ENCODE measurements at regions not wholly inside any gene's neighbourhood (a gene's known extent, or its start where the extent isn't known, plus 50 kb on each side); places are given as distances from the start of the nearest gene placed in this dataset.
"Not testable (repeated sequence)": the region's sequence is repeated elsewhere in the genome, so short reads cannot be mapped to it uniquely, and the experiment has no call there.

GRCh38 chr20:22851679-22852346 lies 183.3 kb upstream of the SSTR4 start:
- not testable (repeated sequence) for DNase-seq; H3K4me1 ChIP-seq; H3K36me3 ChIP-seq (ENCODE audit: insufficient read depth in 1 of 2, low read depth in 1 of 2); H3K27ac ChIP-seq; H3K9me3 ChIP-seq; H3K4me3 ChIP-seq; H3K27me3 ChIP-seq (ENCODE audit: insufficient read depth in 3 of 3, low read length in 2 of 3); ATAC-seq
- intact Hi-C loops (cut with DNase I) = loop anchor here in 1 of 2 donors (10.0 kb wide), 1 partner anchor 193 kb away; the partner anchor contains the start of gene THBD
- 26 to 35% (median 27%) methylated on average over 3 of the region's 3 CpGs for WGBS, 3 donors
- peak; percentile 54 for TF ChIP-seq CTCF (IDR thresholded peaks at IDR 0.05)

- DNase-seq (no peak), ATAC-seq (no peak)
- 74 to 81% (median 81%) methylated on average over 11 of the region's 11 CpGs for WGBS, 3 donors
- Histone ChIP-seq H3K9me3 (no peaks in the 10 kb centered on the region), H3K4me3 (no peak overlapping the region), H3K27me3 (ENCODE audit: insufficient read depth in 3 of 3, low read length in 2 of 3) (peaks cover 0 to 4% (median 2%) of the 10 kb centered on the region in 3 donors), H3K27ac (no peak overlapping the region), H3K4me1 (no peaks in the 10 kb centered on the region), H3K36me3 (ENCODE audit: insufficient read depth in 1 of 2, low read depth in 1 of 2) (no peaks in the 10 kb centered on the region)
- no peak for TF ChIP-seq CTCF (IDR thresholded peaks at IDR 0.05)
- intact Hi-C loops (cut with DNase I) = loop anchor here in 1 of 2 donors (10.0 kb wide), 1 partner anchor 57 kb away; no protein-coding TSS in a partner anchor
Measured at GRCh38 chr20:22861231-22861980, 173.7 kb upstream of the SSTR4 start.

- H3K27me3 ChIP-seq (ENCODE audit: insufficient read depth in 3 of 3, low read length in 2 of 3) = peaks cover 0 to 4% (median 2%) of the 10 kb centered on the region in 3 donors
- H3K36me3 ChIP-seq (ENCODE audit: insufficient read depth in 1 of 2, low read depth in 1 of 2) = no peaks in the 10 kb centered on the region
- no peaks in the 10 kb centered on the region for H3K9me3 ChIP-seq
- no peak overlapping the region for H3K4me3 ChIP-seq
- DNase-seq = peak; percentile 21 to 53
- WGBS, 3 donors = 71 to 84% (median 83%) methylated on average over 10 of the region's 10 CpGs
- intact Hi-C loops (cut with DNase I) = loop anchor here in 1 of 2 donors (10.0 kb wide), 1 partner anchor 57 kb away; no protein-coding TSS in a partner anchor
- TF ChIP-seq CTCF (IDR thresholded peaks at IDR 0.05) = no peak
- peak in 3 of 4 donors; percentile 22 to 53 (median 44) for ATAC-seq
- no peaks in the 10 kb centered on the region for H3K4me1 ChIP-seq
- H3K27ac ChIP-seq = peak overlapping the region; percentile 27
Measured at GRCh38 chr20:22861990-22862389, 173.1 kb upstream of the SSTR4 start.

GRCh38 chr20:22862671-22863230 lies 172.4 kb upstream of the SSTR4 start:
- Histone ChIP-seq H3K4me3 (no peak overlapping the region), H3K4me1 (no peaks in the 10 kb centered on the region), H3K36me3 (ENCODE audit: insufficient read depth in 1 of 2, low read depth in 1 of 2) (no peaks in the 10 kb centered on the region), H3K27me3 (ENCODE audit: insufficient read depth in 3 of 3, low read length in 2 of 3) (peaks cover 0 to 4% (median 2%) of the 10 kb centered on the region in 3 donors), H3K27ac (peak overlapping the region; percentile 27), H3K9me3 (no peaks in the 10 kb centered on the region)
- ATAC-seq = no peak
- intact Hi-C loops (cut with DNase I) = loop anchor here in 1 of 2 donors (10.0 kb wide), 1 partner anchor 58 kb away; no protein-coding TSS in a partner anchor
- WGBS, 3 donors = 45 to 58% (median 46%) methylated on average over 11 of the region's 11 CpGs
- no peak for DNase-seq
- no peak for TF ChIP-seq CTCF (IDR thresholded peaks at IDR 0.05)

Measured in psoas muscle (tissue), 7 donors.